Mesendoderm (in vitro differentiated cells): ENCODE measurements at regions not wholly inside any gene's neighbourhood (a gene's known extent, or its start where the extent isn't known, plus 50 kb on each side); places are given as distances from the start of the nearest gene placed in this dataset.

ENCODE experiments used
- DNase-seq: peaks from one replicate; pipeline ENCODE4 v3.0.0; 2013
- H2AK5ac ChIP-seq: 2 replicates; pipeline ENCODE4 v1.6.1; 2013; ENCODE audit warnings: low read length, inconsistent platforms
- H2BK120ac ChIP-seq: 2 replicates; pipeline ENCODE4 v1.6.1; 2013; ENCODE audit warnings: low read depth, mild to moderate bottlenecking, low read length, moderate library complexity, mixed read lengths
- H2BK15ac ChIP-seq: replicated peaks from 2 replicates; pipeline ENCODE4 v1.6.1; 2013; ENCODE audit warnings: low read depth, mild to moderate bottlenecking, moderate library complexity
- H2BK5ac ChIP-seq: 2 replicates; pipeline ENCODE4 v1.6.1; 2013; ENCODE audit warnings: low read length, inconsistent platforms
- H3K18ac ChIP-seq: 2 replicates; pipeline ENCODE4 v1.6.1; 2013; ENCODE audit warnings: mild to moderate bottlenecking, low read length, mixed read lengths
- H3K23ac ChIP-seq: one replicate; pipeline ENCODE4 v1.6.1; 2013; ENCODE audit warnings: low read length
- H3K27ac ChIP-seq: 2 replicates; pipeline ENCODE4 v1.5.1; 2013; ENCODE audit warnings: low read depth, mild to moderate bottlenecking, inconsistent platforms, low read length, moderate library complexity
- H3K27me3 ChIP-seq: 2 replicates; pipeline ENCODE4 v1.6.1; 2013; ENCODE audit warnings: low read length, control low read depth, mild to moderate bottlenecking, inconsistent platforms; ENCODE audit not compliant: insufficient read depth, poor library complexity
- H3K36me3 ChIP-seq: 2 replicates; pipeline ENCODE4 v1.6.1; 2013; ENCODE audit warnings: low read length, inconsistent platforms; ENCODE audit not compliant: control insufficient read depth, insufficient read depth
- H3K4ac ChIP-seq: one replicate; pipeline ENCODE4 v1.6.1; 2013; ENCODE audit warnings: low read depth, mild to moderate bottlenecking, low read length, moderate library complexity
- H3K4me1 ChIP-seq: 2 replicates; pipeline ENCODE4 v1.6.1; 2013; ENCODE audit warnings: low read depth, low read length, inconsistent platforms; ENCODE audit not compliant: control insufficient read depth
- H3K4me2 ChIP-seq: 2 replicates; pipeline ENCODE4 v1.6.1; 2013; ENCODE audit warnings: low read length
- H3K4me3 ChIP-seq: 2 replicates; pipeline ENCODE4 v1.5.1; 2013; ENCODE audit warnings: mild to moderate bottlenecking, low read length
- H3K56ac ChIP-seq: one replicate; pipeline ENCODE4 v1.6.1; 2013; ENCODE audit warnings: low read length
- H3K79me1 ChIP-seq: 2 replicates; pipeline ENCODE4 v1.6.1; 2013; ENCODE audit warnings: low read length, inconsistent platforms
- H3K79me2 ChIP-seq: 2 replicates; pipeline ENCODE4 v1.6.1; 2013; ENCODE audit warnings: mild to moderate bottlenecking, low read length; ENCODE audit not compliant: control insufficient read depth, insufficient read depth
- H3K9ac ChIP-seq: 2 replicates; pipeline ENCODE4 v1.6.1; 2013; ENCODE audit warnings: low read length, inconsistent platforms
- H4K5ac ChIP-seq: one replicate; pipeline ENCODE4 v1.6.1; 2013; ENCODE audit warnings: low read length
- H4K8ac ChIP-seq: one replicate; pipeline ENCODE4 v1.6.1; 2013; ENCODE audit warnings: low read depth, mild to moderate bottlenecking, control low read depth, low read length, moderate library complexity
- WGBS: extraction: QIAGEN DNeasy Blood & Tissue Kit; methylation state at CpG from one replicate; pipeline ENCODE4 v1.1.7; 2013; ENCODE audit warnings: low lambda C conversion rate, missing lambda C conversion rate; ENCODE audit not compliant: insufficient coverage; ENCODE audit errors: extremely low coverage; 5-methylcytosine and 5-hydroxymethylcytosine counted together

- Histone ChIP-seq H2BK5ac (no peak overlapping the region), H4K5ac (no peak overlapping the region), H3K79me1 (no peaks in the 10 kb centered on the region), H3K56ac (no peak overlapping the region), H3K27me3 (no peaks in the 10 kb centered on the region), H3K27ac (no peak overlapping the region), H3K36me3 (no peaks in the 10 kb centered on the region), H2BK15ac (no peak overlapping the region), H3K79me2 (no peaks in the 10 kb centered on the region), H3K4ac (no peak overlapping the region), H2BK120ac (no peak overlapping the region), H3K4me2 (no peak overlapping the region), H2AK5ac (no peak overlapping the region), H3K23ac (no peak overlapping the region), H3K18ac (no peak overlapping the region), H3K9ac (no peak overlapping the region), H3K4me3 (no peak overlapping the region), H4K8ac (no peak overlapping the region), H3K4me1 (no peaks in the 10 kb centered on the region)
- no CpG with 5 or more reads among the region's 2 CpGs for WGBS
- peak; percentile 35 for DNase-seq
Observed at GRCh38 chr13:78239714-78240113, 321.1 kb upstream of the EDNRB start.

GRCh38 chr13:78238911-78239310 is 320.3 kb upstream of the EDNRB start:
- no peak overlapping the region for H2BK5ac ChIP-seq
- H4K8ac ChIP-seq: no peak overlapping the region
- H3K4ac ChIP-seq: no peak overlapping the region
- H2AK5ac ChIP-seq: no peak overlapping the region
- H3K79me1 ChIP-seq: no peaks in the 10 kb centered on the region
- H3K4me1 ChIP-seq: no peaks in the 10 kb centered on the region
- H3K36me3 ChIP-seq: no peaks in the 10 kb centered on the region
- no peak overlapping the region for H3K23ac ChIP-seq
- no peaks in the 10 kb centered on the region for H3K27me3 ChIP-seq
- H3K4me3 ChIP-seq: no peak overlapping the region
- H3K27ac ChIP-seq: no peak overlapping the region
- no peak overlapping the region for H3K9ac ChIP-seq
- no peak overlapping the region for H4K5ac ChIP-seq
- H2BK120ac ChIP-seq: no peak overlapping the region
- no peaks in the 10 kb centered on the region for H3K79me2 ChIP-seq
- H3K18ac ChIP-seq: no peak overlapping the region
- no CpG with 5 or more reads among the region's 2 CpGs for WGBS
- H2BK15ac ChIP-seq: no peak overlapping the region
- H3K56ac ChIP-seq: no peak overlapping the region
- DNase-seq: no peak
- H3K4me2 ChIP-seq: no peak overlapping the region

GRCh38 chr13:78228940-78229339 is 310.3 kb upstream of the EDNRB start:
- Histone ChIP-seq H3K27ac (no peak overlapping the region), H3K4me3 (no peak overlapping the region), H3K79me2 (no peaks in the 10 kb centered on the region), H3K23ac (no peak overlapping the region), H3K4me1 (no peaks in the 10 kb centered on the region), H3K4me2 (no peak overlapping the region), H2BK15ac (no peak overlapping the region), H3K27me3 (no peaks in the 10 kb centered on the region), H3K18ac (no peak overlapping the region), H2BK5ac (no peak overlapping the region), H3K4ac (no peak overlapping the region), H2BK120ac (no peak overlapping the region), H4K5ac (no peak overlapping the region), H3K36me3 (no peaks in the 10 kb centered on the region), H3K79me1 (no peaks in the 10 kb centered on the region), H3K9ac (no peak overlapping the region), H3K56ac (no peak overlapping the region), H4K8ac (no peak overlapping the region), H2AK5ac (no peak overlapping the region)
- WGBS: no CpG with 5 or more reads among the region's 4 CpGs
- no peak for DNase-seq

GRCh38 chr13:78228211-78228610 is 309.6 kb upstream of the EDNRB start:
- no peak overlapping the region for H3K4me3 ChIP-seq
- H3K27ac ChIP-seq: no peak overlapping the region
- H3K56ac ChIP-seq: no peak overlapping the region
- H3K36me3 ChIP-seq: no peaks in the 10 kb centered on the region
- no peak overlapping the region for H2BK15ac ChIP-seq
- H3K9ac ChIP-seq: no peak overlapping the region
- H3K79me1 ChIP-seq: no peaks in the 10 kb centered on the region
- no peak overlapping the region for H3K18ac ChIP-seq
- H4K5ac ChIP-seq: no peak overlapping the region
- no CpG with 5 or more reads among the region's 1 CpG for WGBS
- H3K4ac ChIP-seq: no peak overlapping the region
- no peaks in the 10 kb centered on the region for H3K79me2 ChIP-seq
- no peaks in the 10 kb centered on the region for H3K27me3 ChIP-seq
- H3K4me1 ChIP-seq: no peaks in the 10 kb centered on the region
- H3K23ac ChIP-seq: no peak overlapping the region
- no peak overlapping the region for H4K8ac ChIP-seq
- DNase-seq: no peak
- H3K4me2 ChIP-seq: no peak overlapping the region
- H2BK120ac ChIP-seq: no peak overlapping the region
- no peak overlapping the region for H2BK5ac ChIP-seq
- no peak overlapping the region for H2AK5ac ChIP-seq

GRCh38 chr13:78227709-78228108 is 309.1 kb upstream of the EDNRB start:
- no CpG with 5 or more reads among the region's 3 CpGs for WGBS
- Histone ChIP-seq H3K4ac (no peak overlapping the region), H2BK120ac (no peak overlapping the region), H4K5ac (no peak overlapping the region), H2BK5ac (no peak overlapping the region), H3K4me1 (no peaks in the 10 kb centered on the region), H3K79me1 (no peaks in the 10 kb centered on the region), H3K23ac (no peak overlapping the region), H3K36me3 (no peaks in the 10 kb centered on the region), H2BK15ac (no peak overlapping the region), H2AK5ac (no peak overlapping the region), H3K9ac (no peak overlapping the region), H3K4me3 (no peak overlapping the region), H3K79me2 (no peaks in the 10 kb centered on the region), H3K4me2 (no peak overlapping the region), H3K27me3 (no peaks in the 10 kb centered on the region), H4K8ac (no peak overlapping the region), H3K18ac (no peak overlapping the region), H3K27ac (no peak overlapping the region), H3K56ac (no peak overlapping the region)
- no peak for DNase-seq

GRCh38 chr13:78215458-78216108 is 297.0 kb upstream of the EDNRB start:
- Histone ChIP-seq H2BK15ac (no peak overlapping the region), H3K79me2 (no peaks in the 10 kb centered on the region), H3K56ac (no peak overlapping the region), H3K9ac (no peak overlapping the region), H3K79me1 (no peaks in the 10 kb centered on the region), H3K4me1 (no peaks in the 10 kb centered on the region), H3K4ac (no peak overlapping the region), H3K27me3 (no peaks in the 10 kb centered on the region), H3K18ac (no peak overlapping the region), H2BK120ac (no peak overlapping the region), H2AK5ac (no peak overlapping the region), H3K4me3 (no peak overlapping the region), H4K5ac (no peak overlapping the region), H4K8ac (no peak overlapping the region), H3K27ac (no peak overlapping the region), H2BK5ac (no peak overlapping the region), H3K4me2 (no peak overlapping the region), H3K23ac (no peak overlapping the region), H3K36me3 (no peaks in the 10 kb centered on the region)
- WGBS: no CpG with 5 or more reads among the region's 4 CpGs
- DNase-seq: peak; percentile 21
